Adipocyte (in vitro differentiated cells): ENCODE measurements at regions not wholly inside any gene's neighbourhood (a gene's known extent, or its start where the extent isn't known, plus 50 kb on each side); places are given as distances from the start of the nearest gene placed in this dataset.

ENCODE experiments used
- DNase-seq: peaks from one replicate; pipeline ENCODE4 v3.0.0-alpha.2; 2015; ENCODE audit warnings: low read depth
- H3K27me3 ChIP-seq: replicated peaks from 2 replicates; pipeline ENCODE4 v1.7.0; 2013; ENCODE audit warnings: mild to moderate bottlenecking, low read length, moderate library complexity; ENCODE audit not compliant: control insufficient read depth, insufficient read depth
- H3K36me3 ChIP-seq: 2 replicates; pipeline ENCODE4 v1.7.0; 2013; ENCODE audit warnings: low read length, mild to moderate bottlenecking, moderate library complexity; ENCODE audit not compliant: control insufficient read depth, insufficient read depth, severe bottlenecking
- H3K4me1 ChIP-seq: 2 replicates; pipeline ENCODE4 v1.7.0; 2013; ENCODE audit warnings: mild to moderate bottlenecking, low read length, moderate library complexity; ENCODE audit not compliant: control insufficient read depth, insufficient read depth
- H3K4me3 ChIP-seq: 2 replicates; pipeline ENCODE4 v1.7.0; 2013; ENCODE audit warnings: mild to moderate bottlenecking, low read length, moderate library complexity
- H3K9ac ChIP-seq: 2 replicates; pipeline ENCODE4 v1.7.0; 2013; ENCODE audit warnings: mild to moderate bottlenecking, low read length, moderate library complexity
- H3K9me3 ChIP-seq: 2 replicates; pipeline ENCODE4 v1.7.0; 2013; ENCODE audit warnings: mild to moderate bottlenecking, low read length, moderate library complexity; ENCODE audit not compliant: control insufficient read depth

DNA sequence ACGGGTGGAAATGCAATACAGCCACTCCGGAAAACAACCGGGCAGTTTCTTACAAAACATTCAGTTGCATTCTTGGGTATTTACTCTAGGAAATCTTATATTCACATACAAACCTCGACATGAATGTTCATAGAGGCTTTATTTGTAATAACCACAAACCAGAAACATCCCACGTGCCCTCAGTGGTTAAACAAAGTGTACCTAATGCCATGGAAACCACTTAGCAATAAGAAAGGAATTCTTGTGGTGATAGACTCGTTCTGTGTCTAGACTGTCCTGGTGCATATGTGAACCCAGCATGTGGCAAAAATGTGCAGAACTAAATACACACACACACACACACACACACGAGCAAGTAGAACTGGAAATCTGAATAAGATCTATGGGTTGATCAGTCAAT is 1073.3 kb downstream of the TBC1D22A start:
- H3K9me3 ChIP-seq = peaks cover 2% of the 10 kb centered on the region
- H3K36me3 ChIP-seq = no peaks in the 10 kb centered on the region
- H3K27me3 ChIP-seq = peaks cover 5% of the 10 kb centered on the region
- peaks cover 7% of the 10 kb centered on the region for H3K4me1 ChIP-seq
- no peak overlapping the region for H3K4me3 ChIP-seq
- DNase-seq = peak; percentile 0
- no peak overlapping the region for H3K9ac ChIP-seq

DNA sequence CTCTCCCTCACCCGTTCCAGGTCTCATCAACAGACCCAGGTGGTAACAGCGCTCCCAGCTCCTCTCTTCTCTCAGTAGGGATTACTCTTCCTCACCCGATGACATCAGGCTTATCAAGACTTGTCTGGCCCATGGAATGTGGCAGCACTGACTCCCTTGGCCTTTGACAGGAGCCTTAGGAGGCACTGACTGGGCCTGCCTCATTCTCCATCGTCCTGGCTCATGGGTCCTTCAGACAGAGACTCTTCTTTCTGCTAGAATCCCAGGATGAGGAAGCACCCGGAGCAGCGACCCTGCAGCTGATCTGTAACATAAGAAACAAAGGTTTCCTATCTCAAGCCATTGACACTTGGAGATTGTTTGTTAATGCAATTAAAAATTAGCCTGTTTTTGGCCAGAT is 1063.6 kb downstream of the TBC1D22A start:
- no peak overlapping the region for H3K9ac ChIP-seq
- DNase-seq = no peak
- no peaks in the 10 kb centered on the region for H3K4me1 ChIP-seq

DNA sequence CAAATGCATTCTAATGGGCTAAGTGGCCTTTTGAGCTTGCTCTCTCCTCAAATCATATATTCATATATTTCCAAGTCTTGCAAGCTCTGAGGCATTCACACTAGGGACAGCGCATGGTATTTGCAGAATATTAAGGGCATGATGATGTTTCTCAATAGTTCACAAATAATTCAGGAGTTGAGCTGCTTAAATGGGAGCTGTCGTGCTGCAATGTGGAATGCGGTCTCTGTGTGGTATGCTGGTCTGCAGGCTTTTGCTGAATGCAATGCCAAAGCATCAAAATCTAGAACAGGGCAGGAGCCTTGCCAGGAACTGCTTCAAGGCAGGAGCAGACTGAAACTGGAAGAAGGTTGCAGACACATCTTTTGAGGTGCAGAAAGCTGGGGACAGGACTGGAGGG is 1060.0 kb downstream of the TBC1D22A start:
- Histone ChIP-seq H3K9me3 (peaks cover 4% of the 10 kb centered on the region), H3K4me3 (no peak overlapping the region)

More for the DNA sequence above, 1063.6 kb downstream of the TBC1D22A start:
- Histone ChIP-seq H3K36me3 (no peaks in the 10 kb centered on the region), H3K9me3 (no peaks in the 10 kb centered on the region), H3K4me3 (no peak overlapping the region), H3K27me3 (no peaks in the 10 kb centered on the region)

DNA sequence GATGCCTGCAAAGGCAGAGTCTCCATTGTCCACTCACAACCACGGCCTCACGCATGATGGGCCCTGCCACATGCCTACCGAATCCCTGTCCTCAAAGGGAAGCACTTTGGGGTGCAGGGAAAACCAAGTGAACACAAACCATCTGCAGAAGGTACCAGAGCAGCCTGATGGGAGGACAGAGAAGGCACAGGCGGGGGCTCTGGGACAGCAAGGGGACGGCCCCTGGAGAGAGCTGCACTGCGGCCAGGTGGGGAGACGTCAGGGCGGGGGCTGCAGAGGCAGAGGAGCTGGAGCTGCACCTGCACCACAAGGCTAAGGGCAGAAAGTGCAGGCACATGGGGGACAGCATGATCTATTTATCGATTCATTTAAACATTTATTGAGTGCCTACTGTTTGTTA is 1056.0 kb downstream of the TBC1D22A start:
- H3K4me1 ChIP-seq = no peaks in the 10 kb centered on the region

More for the DNA sequence above, 1060.0 kb downstream of the TBC1D22A start:
- no peak for DNase-seq
- H3K4me1 ChIP-seq = no peaks in the 10 kb centered on the region
- no peaks in the 10 kb centered on the region for H3K36me3 ChIP-seq
- no peak overlapping the region for H3K9ac ChIP-seq
- H3K27me3 ChIP-seq = no peaks in the 10 kb centered on the region

DNA sequence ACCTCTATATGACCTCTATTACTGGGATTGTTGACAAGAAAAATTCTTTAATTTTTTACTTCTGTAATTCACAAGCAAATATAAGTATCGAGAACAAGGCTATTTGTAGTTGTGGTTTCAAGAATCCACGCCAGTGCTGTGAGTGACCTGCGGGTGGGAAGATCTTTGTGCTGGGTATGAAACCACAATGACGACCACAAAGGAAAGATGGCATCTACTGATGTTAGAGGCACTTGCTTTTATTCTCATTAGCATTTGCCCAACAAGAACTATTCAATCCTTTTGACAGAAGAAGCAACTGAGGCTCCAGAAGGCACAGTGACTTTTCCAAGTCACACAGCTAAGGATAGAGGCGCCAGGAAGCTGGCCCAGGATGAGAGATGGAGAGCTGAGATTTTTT is 1054.9 kb downstream of the TBC1D22A start:
- H3K4me1 ChIP-seq = no peaks in the 10 kb centered on the region
- H3K9me3 ChIP-seq = peaks cover 5% of the 10 kb centered on the region
- no peak overlapping the region for H3K4me3 ChIP-seq
- no peaks in the 10 kb centered on the region for H3K27me3 ChIP-seq
- no peaks in the 10 kb centered on the region for H3K36me3 ChIP-seq
- no peak overlapping the region for H3K9ac ChIP-seq
- no peak for DNase-seq

More for the DNA sequence above, 1056.0 kb downstream of the TBC1D22A start:
- Histone ChIP-seq H3K9ac (no peak overlapping the region), H3K36me3 (no peaks in the 10 kb centered on the region), H3K27me3 (no peaks in the 10 kb centered on the region), H3K4me3 (no peak overlapping the region), H3K9me3 (peaks cover 5% of the 10 kb centered on the region)
- DNase-seq = no peak

DNA sequence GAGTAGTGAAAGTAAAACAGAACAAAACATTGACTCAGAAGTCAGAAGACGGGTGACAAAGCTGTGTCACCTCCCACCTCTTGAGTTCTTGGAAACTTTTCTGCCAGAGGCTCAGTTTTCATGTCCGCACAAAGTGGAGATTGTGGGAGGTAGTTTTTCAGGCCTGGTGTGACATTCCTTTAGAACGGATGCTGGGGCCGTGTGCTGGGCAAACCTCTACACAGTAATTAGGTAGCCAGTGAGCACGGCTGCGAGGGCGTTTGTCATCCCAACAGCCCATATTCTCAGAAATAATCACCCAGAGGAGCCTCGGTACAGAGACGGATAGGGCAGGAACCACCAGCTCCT is 1054.4 kb downstream of the TBC1D22A start:
- H3K27me3 ChIP-seq = no peaks in the 10 kb centered on the region
- DNase-seq = no peak

DNA sequence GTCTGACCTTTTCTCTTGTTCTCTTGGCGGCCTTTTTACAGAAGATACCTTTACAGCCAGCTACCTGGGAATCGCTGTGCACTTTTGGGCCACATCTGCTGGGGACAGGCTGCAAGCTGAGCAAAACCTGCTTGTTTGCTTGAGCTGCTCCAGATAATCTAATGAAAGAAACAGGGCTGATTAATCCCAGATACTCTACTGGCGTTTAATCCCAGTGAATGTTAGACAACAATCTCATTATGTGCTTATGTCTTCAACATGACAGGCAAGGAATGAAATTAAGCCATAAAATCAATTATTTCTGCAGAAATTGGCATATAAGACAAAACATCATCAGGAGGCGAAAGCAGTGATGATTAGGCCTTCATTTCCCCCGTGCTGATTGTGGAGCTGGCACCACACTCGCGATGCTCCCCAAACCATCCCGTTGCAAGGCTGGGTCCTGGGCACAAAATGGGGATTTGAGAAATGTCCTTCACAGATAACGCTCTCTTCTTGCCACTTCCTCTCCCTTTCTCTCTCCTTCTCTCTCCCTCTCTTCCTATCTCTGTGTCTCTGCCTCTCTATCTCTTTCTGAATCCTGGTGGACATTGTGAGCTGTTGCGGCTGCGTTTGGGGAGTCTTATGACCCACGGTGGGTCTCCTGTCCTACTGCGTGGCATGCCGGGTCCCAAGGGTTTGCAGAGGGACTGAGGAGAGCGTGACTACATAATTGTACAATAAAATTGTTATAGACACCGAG is 1053.8 kb downstream of the TBC1D22A start:
- no peak overlapping the region for H3K4me3 ChIP-seq
- DNase-seq = no peak
- no peaks in the 10 kb centered on the region for H3K36me3 ChIP-seq
- H3K27me3 ChIP-seq = no peaks in the 10 kb centered on the region
- peaks cover 5% of the 10 kb centered on the region for H3K9me3 ChIP-seq
- H3K4me1 ChIP-seq = no peaks in the 10 kb centered on the region
- H3K9ac ChIP-seq = no peak overlapping the region

More for the DNA sequence above, 1054.4 kb downstream of the TBC1D22A start:
- no peaks in the 10 kb centered on the region for H3K36me3 ChIP-seq
- no peak overlapping the region for H3K9ac ChIP-seq
- no peak overlapping the region for H3K4me3 ChIP-seq
- peaks cover 5% of the 10 kb centered on the region for H3K9me3 ChIP-seq
- H3K4me1 ChIP-seq = no peaks in the 10 kb centered on the region

DNA sequence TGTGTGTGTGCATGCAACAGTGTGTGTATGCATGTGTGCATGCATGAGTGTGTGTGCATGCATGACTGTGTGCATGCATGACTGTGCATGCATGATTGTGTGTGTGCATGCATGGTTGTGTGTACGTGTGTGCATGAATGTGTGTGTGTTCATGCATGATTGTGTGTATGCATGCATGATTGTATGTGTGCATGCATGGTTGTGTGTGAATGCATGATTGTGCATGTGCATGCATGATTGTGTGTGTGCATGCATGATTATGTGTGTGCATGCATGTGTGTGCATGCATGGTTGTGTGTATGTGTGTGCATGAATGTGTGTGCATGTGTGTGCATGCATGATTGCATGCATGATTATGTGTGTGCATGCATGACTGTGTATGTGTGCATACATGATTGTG is 1052.0 kb downstream of the TBC1D22A start:
- Histone ChIP-seq H3K4me1 (no peaks in the 10 kb centered on the region), H3K9ac (no peak overlapping the region), H3K4me3 (no peak overlapping the region), H3K9me3 (peaks cover 5% of the 10 kb centered on the region), H3K27me3 (no peaks in the 10 kb centered on the region), H3K36me3 (no peaks in the 10 kb centered on the region)
- no peak for DNase-seq

DNA sequence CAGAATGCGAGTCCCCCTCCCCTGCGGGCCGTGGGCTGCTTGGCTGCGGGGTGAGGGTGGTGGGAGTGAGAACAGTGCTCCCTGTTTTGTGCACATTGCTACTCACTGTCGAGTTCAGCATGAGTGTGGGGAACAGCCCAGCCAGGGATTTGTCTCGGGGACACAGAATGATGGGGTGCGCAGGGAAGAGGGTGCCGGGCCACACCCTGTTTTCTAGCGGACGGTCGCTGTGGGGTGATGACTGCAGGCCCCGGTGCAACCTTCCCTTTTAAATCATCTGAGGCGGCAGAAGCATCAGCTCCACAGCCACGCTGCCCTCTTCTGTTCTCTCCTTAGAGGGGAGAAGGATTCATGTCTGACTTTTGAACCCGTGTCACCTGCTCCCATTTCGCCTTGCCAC is 1051.2 kb downstream of the TBC1D22A start:
- Histone ChIP-seq H3K9ac (no peak overlapping the region), H3K27me3 (no peaks in the 10 kb centered on the region), H3K4me3 (no peak overlapping the region), H3K4me1 (no peaks in the 10 kb centered on the region), H3K36me3 (no peaks in the 10 kb centered on the region), H3K9me3 (peaks cover 5% of the 10 kb centered on the region)
- no peak for DNase-seq

DNA sequence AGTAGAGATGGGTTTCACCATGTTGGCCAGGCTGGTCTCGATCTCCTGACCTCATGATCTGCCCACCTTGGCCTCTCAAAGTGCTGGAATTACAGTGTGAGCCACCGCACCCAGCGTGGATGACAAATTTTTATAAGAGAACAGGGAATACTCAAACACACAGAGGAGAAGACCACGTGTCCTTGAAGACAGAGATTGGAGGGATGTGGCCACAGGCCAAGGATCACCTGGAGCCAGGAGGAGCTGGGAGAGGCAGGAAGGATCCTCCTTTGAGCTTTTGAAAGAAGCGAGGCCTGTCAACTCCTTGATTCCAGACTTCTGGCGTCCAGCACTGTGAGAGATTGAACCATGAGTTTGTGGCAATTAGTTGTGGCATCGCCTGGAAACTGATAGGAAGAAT is 1049.5 kb downstream of the TBC1D22A start:
- H3K4me1 ChIP-seq = no peaks in the 10 kb centered on the region
- H3K36me3 ChIP-seq = no peaks in the 10 kb centered on the region
- H3K4me3 ChIP-seq = no peak overlapping the region
- H3K9ac ChIP-seq = no peak overlapping the region
- DNase-seq = no peak
- no peaks in the 10 kb centered on the region for H3K9me3 ChIP-seq
- no peaks in the 10 kb centered on the region for H3K27me3 ChIP-seq

DNA sequence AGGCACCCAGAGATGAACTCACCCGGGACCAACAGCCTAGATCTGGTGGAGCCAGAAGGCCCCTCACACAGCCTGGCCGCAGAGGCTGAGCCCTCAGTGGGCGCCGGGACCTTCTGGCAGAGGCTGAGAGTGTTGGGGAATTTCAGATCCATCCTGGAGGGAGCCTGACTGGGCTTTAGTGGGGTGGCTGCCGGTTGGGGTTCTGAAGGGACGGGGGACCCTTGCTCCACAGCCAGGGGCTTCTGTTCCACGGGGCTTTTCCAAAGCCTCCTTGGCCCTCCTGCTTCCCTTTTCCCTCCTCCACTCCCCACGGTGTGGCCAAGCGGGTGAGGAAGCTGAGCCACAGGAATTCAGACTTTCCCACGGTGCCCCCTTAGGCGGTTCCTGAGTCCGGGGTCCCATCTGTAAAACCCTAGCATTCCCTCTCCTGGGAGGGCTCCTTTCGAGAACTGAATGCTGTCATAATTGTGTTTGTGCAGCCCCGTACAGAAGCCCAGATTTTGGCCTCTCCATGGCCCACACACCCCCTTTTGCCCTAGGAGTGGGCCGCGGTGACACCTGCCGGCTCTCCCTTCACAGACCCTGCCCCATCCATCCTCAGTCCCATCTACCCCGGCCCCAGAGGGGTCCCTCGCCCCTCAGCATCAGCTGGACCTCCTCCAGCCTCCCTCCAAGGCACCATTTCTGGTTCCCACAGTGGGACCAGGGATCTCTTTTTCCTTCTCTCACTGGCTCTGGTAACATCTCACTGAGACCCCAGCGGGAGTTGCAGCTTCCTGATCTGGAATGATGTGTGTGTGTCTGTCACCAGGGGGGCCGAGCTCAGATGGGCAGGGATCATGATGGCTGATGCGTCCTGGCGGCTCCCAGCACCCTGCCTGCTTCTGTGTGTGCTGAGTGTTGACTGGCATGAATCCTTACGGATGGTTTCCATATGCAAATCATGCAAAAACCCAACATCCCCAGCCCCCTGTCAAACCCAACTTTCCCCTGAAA is 1048.4 kb downstream of the TBC1D22A start:
- Histone ChIP-seq H3K27me3 (no peaks in the 10 kb centered on the region), H3K4me1 (no peaks in the 10 kb centered on the region), H3K4me3 (no peak overlapping the region), H3K9ac (no peak overlapping the region), H3K36me3 (no peaks in the 10 kb centered on the region), H3K9me3 (no peaks in the 10 kb centered on the region)
- no peak for DNase-seq
